GM21576 (cell line): ENCODE measurements at regions not wholly inside any gene's neighbourhood (a gene's known extent, or its start where the extent isn't known, plus 50 kb on each side); places are given as distances from the start of the nearest gene placed in this dataset.

Source experiments
- ATAC-seq: cut with Tn5 transposase; IDR thresholded peaks from one replicate; pipeline ENCODE4 v1.9.1; 2021; ENCODE audit warnings: mild to moderate bottlenecking, moderate library complexity; ENCODE audit not compliant: unreplicated experiment

- ATAC-seq: no peak
Measured at GRCh38 chr16:62583414-62583813, 547.2 kb upstream of the CDH8 start.

GRCh38 chr16:62573466-62573865 is 537.2 kb upstream of the CDH8 start:
- no peak for ATAC-seq

- no peak for ATAC-seq
Measured at GRCh38 chr16:62568926-62569325, 532.7 kb upstream of the CDH8 start.

GRCh38 chr16:62565706-62566105 is 529.5 kb upstream of the CDH8 start:
- ATAC-seq: no peak

GRCh38 chr16:62564291-62564690 is 528.1 kb upstream of the CDH8 start:
- no peak for ATAC-seq

GRCh38 chr16:62562121-62562520 is 525.9 kb upstream of the CDH8 start:
- ATAC-seq: no peak

- no peak for ATAC-seq
Measured at GRCh38 chr16:62549875-62550274, 513.6 kb upstream of the CDH8 start.

GRCh38 chr16:62548095-62548494 is 511.9 kb upstream of the CDH8 start:
- ATAC-seq: no peak

GRCh38 chr16:62546701-62547100 is 510.5 kb upstream of the CDH8 start:
- ATAC-seq: no peak

- ATAC-seq: no peak
Measured at GRCh38 chr16:62545039-62545438, 508.8 kb upstream of the CDH8 start.

GRCh38 chr16:62543516-62543915 is 507.3 kb upstream of the CDH8 start:
- no peak for ATAC-seq

GRCh38 chr16:62539657-62540056 is 503.4 kb upstream of the CDH8 start:
- ATAC-seq: no peak

GRCh38 chr16:62530426-62530825 is 494.2 kb upstream of the CDH8 start:
- no peak for ATAC-seq

GRCh38 chr16:62516001-62516400 is 479.8 kb upstream of the CDH8 start:
- no peak for ATAC-seq

- ATAC-seq: no peak
Measured at GRCh38 chr16:62503073-62503472, 466.8 kb upstream of the CDH8 start.

- no peak for ATAC-seq
Measured at GRCh38 chr16:62478903-62479458, 442.7 kb upstream of the CDH8 start.

GRCh38 chr16:62477796-62478195 is 441.6 kb upstream of the CDH8 start:
- no peak for ATAC-seq

GRCh38 chr16:62475573-62475972 is 439.3 kb upstream of the CDH8 start:
- no peak for ATAC-seq

- no peak for ATAC-seq
Measured at GRCh38 chr16:62462971-62463370, 426.7 kb upstream of the CDH8 start.

- ATAC-seq: no peak
Measured at GRCh38 chr16:62450291-62450690, 414.1 kb upstream of the CDH8 start.

GRCh38 chr16:62445909-62446308 is 409.7 kb upstream of the CDH8 start:
- ATAC-seq: no peak

GRCh38 chr16:62424206-62424605 is 388.0 kb upstream of the CDH8 start:
- ATAC-seq: no peak

GRCh38 chr16:62408760-62409159 is 372.5 kb upstream of the CDH8 start:
- no peak for ATAC-seq

- no peak for ATAC-seq
Measured at GRCh38 chr16:62406387-62406786, 370.1 kb upstream of the CDH8 start.
